Mesendoderm (in vitro differentiated cells): ENCODE measurements at regions not wholly inside any gene's neighbourhood (a gene's known extent, or its start where the extent isn't known, plus 50 kb on each side); places are given as distances from the start of the nearest gene placed in this dataset.

Source experiments
- DNase-seq: peaks from one replicate; pipeline ENCODE4 v3.0.0; 2013
- H2AK5ac ChIP-seq: 2 replicates; pipeline ENCODE4 v1.6.1; 2013; ENCODE audit warnings: low read length, inconsistent platforms
- H2BK120ac ChIP-seq: 2 replicates; pipeline ENCODE4 v1.6.1; 2013; ENCODE audit warnings: low read depth, mild to moderate bottlenecking, low read length, moderate library complexity, mixed read lengths
- H2BK15ac ChIP-seq: replicated peaks from 2 replicates; pipeline ENCODE4 v1.6.1; 2013; ENCODE audit warnings: low read depth, mild to moderate bottlenecking, moderate library complexity
- H2BK5ac ChIP-seq: 2 replicates; pipeline ENCODE4 v1.6.1; 2013; ENCODE audit warnings: low read length, inconsistent platforms
- H3K18ac ChIP-seq: 2 replicates; pipeline ENCODE4 v1.6.1; 2013; ENCODE audit warnings: mild to moderate bottlenecking, low read length, mixed read lengths
- H3K23ac ChIP-seq: one replicate; pipeline ENCODE4 v1.6.1; 2013; ENCODE audit warnings: low read length
- H3K27ac ChIP-seq: 2 replicates; pipeline ENCODE4 v1.5.1; 2013; ENCODE audit warnings: low read depth, mild to moderate bottlenecking, inconsistent platforms, low read length, moderate library complexity
- H3K27me3 ChIP-seq: 2 replicates; pipeline ENCODE4 v1.6.1; 2013; ENCODE audit warnings: low read length, control low read depth, mild to moderate bottlenecking, inconsistent platforms; ENCODE audit not compliant: insufficient read depth, poor library complexity
- H3K36me3 ChIP-seq: 2 replicates; pipeline ENCODE4 v1.6.1; 2013; ENCODE audit warnings: low read length, inconsistent platforms; ENCODE audit not compliant: control insufficient read depth, insufficient read depth
- H3K4ac ChIP-seq: one replicate; pipeline ENCODE4 v1.6.1; 2013; ENCODE audit warnings: low read depth, mild to moderate bottlenecking, low read length, moderate library complexity
- H3K4me1 ChIP-seq: 2 replicates; pipeline ENCODE4 v1.6.1; 2013; ENCODE audit warnings: low read depth, low read length, inconsistent platforms; ENCODE audit not compliant: control insufficient read depth
- H3K4me2 ChIP-seq: 2 replicates; pipeline ENCODE4 v1.6.1; 2013; ENCODE audit warnings: low read length
- H3K4me3 ChIP-seq: 2 replicates; pipeline ENCODE4 v1.5.1; 2013; ENCODE audit warnings: mild to moderate bottlenecking, low read length
- H3K56ac ChIP-seq: one replicate; pipeline ENCODE4 v1.6.1; 2013; ENCODE audit warnings: low read length
- H3K79me1 ChIP-seq: 2 replicates; pipeline ENCODE4 v1.6.1; 2013; ENCODE audit warnings: low read length, inconsistent platforms
- H3K79me2 ChIP-seq: 2 replicates; pipeline ENCODE4 v1.6.1; 2013; ENCODE audit warnings: mild to moderate bottlenecking, low read length; ENCODE audit not compliant: control insufficient read depth, insufficient read depth
- H3K9ac ChIP-seq: 2 replicates; pipeline ENCODE4 v1.6.1; 2013; ENCODE audit warnings: low read length, inconsistent platforms
- H4K5ac ChIP-seq: one replicate; pipeline ENCODE4 v1.6.1; 2013; ENCODE audit warnings: low read length
- H4K8ac ChIP-seq: one replicate; pipeline ENCODE4 v1.6.1; 2013; ENCODE audit warnings: low read depth, mild to moderate bottlenecking, control low read depth, low read length, moderate library complexity
- WGBS: extraction: QIAGEN DNeasy Blood & Tissue Kit; methylation state at CpG from one replicate; pipeline ENCODE4 v1.1.7; 2013; ENCODE audit warnings: low lambda C conversion rate, missing lambda C conversion rate; ENCODE audit not compliant: insufficient coverage; ENCODE audit errors: extremely low coverage; 5-methylcytosine and 5-hydroxymethylcytosine counted together

- no peak overlapping the region for H3K56ac ChIP-seq
- no peaks in the 10 kb centered on the region for H3K79me1 ChIP-seq
- no peak overlapping the region for H4K5ac ChIP-seq
- H3K27ac ChIP-seq: no peak overlapping the region
- H3K23ac ChIP-seq: no peak overlapping the region
- no peak overlapping the region for H4K8ac ChIP-seq
- H3K4ac ChIP-seq: no peak overlapping the region
- H2AK5ac ChIP-seq: no peak overlapping the region
- H2BK5ac ChIP-seq: no peak overlapping the region
- H2BK15ac ChIP-seq: no peak overlapping the region
- H3K9ac ChIP-seq: no peak overlapping the region
- no peak overlapping the region for H3K4me2 ChIP-seq
- WGBS: no CpG with 5 or more reads among the region's 2 CpGs
- H3K27me3 ChIP-seq: no peaks in the 10 kb centered on the region
- no peaks in the 10 kb centered on the region for H3K79me2 ChIP-seq
- no peaks in the 10 kb centered on the region for H3K4me1 ChIP-seq
- no peak overlapping the region for H3K4me3 ChIP-seq
- no peak for DNase-seq
- H3K36me3 ChIP-seq: no peaks in the 10 kb centered on the region
- no peak overlapping the region for H2BK120ac ChIP-seq
- H3K18ac ChIP-seq: no peak overlapping the region
Observed at GRCh38 chrX:45660477-45660876, 459.8 kb upstream of the DIPK2B start.

GRCh38 chrX:45633419-45633818 lies 432.7 kb upstream of the DIPK2B start:
- no peak overlapping the region for H3K4me3 ChIP-seq
- H3K27me3 ChIP-seq: no peaks in the 10 kb centered on the region
- WGBS: no CpG with 5 or more reads among the region's 4 CpGs
- no peak overlapping the region for H4K8ac ChIP-seq
- no peaks in the 10 kb centered on the region for H3K79me2 ChIP-seq
- H3K27ac ChIP-seq: no peak overlapping the region
- no peak overlapping the region for H3K4me2 ChIP-seq
- no peak overlapping the region for H2BK15ac ChIP-seq
- no peak overlapping the region for H3K4ac ChIP-seq
- H3K79me1 ChIP-seq: no peaks in the 10 kb centered on the region
- no peak for DNase-seq
- no peak overlapping the region for H3K56ac ChIP-seq
- H3K36me3 ChIP-seq: no peaks in the 10 kb centered on the region
- H4K5ac ChIP-seq: no peak overlapping the region
- H3K9ac ChIP-seq: no peak overlapping the region
- no peak overlapping the region for H3K23ac ChIP-seq
- H3K4me1 ChIP-seq: no peaks in the 10 kb centered on the region
- H3K18ac ChIP-seq: no peak overlapping the region
- H2BK5ac ChIP-seq: no peak overlapping the region
- H2BK120ac ChIP-seq: no peak overlapping the region
- no peak overlapping the region for H2AK5ac ChIP-seq

- Histone ChIP-seq H3K27ac (no peak overlapping the region), H3K56ac (no peak overlapping the region), H3K4me3 (no peak overlapping the region), H3K23ac (no peak overlapping the region), H4K8ac (no peak overlapping the region), H2BK5ac (no peak overlapping the region), H3K4ac (no peak overlapping the region), H2BK15ac (no peak overlapping the region), H3K79me1 (no peaks in the 10 kb centered on the region), H4K5ac (no peak overlapping the region), H3K9ac (no peak overlapping the region), H3K79me2 (no peaks in the 10 kb centered on the region), H3K27me3 (no peaks in the 10 kb centered on the region), H2BK120ac (no peak overlapping the region), H2AK5ac (no peak overlapping the region), H3K18ac (no peak overlapping the region), H3K4me2 (no peak overlapping the region), H3K4me1 (no peaks in the 10 kb centered on the region), H3K36me3 (no peaks in the 10 kb centered on the region)
- WGBS: no CpG with 5 or more reads among the region's 17 CpGs
- DNase-seq: no peak
Observed at GRCh38 chrX:45632506-45632905, 431.8 kb upstream of the DIPK2B start.

- no peak overlapping the region for H4K8ac ChIP-seq
- no peak overlapping the region for H2BK120ac ChIP-seq
- no peak overlapping the region for H3K56ac ChIP-seq
- no peak overlapping the region for H3K27ac ChIP-seq
- H3K23ac ChIP-seq: no peak overlapping the region
- H2BK5ac ChIP-seq: no peak overlapping the region
- H4K5ac ChIP-seq: no peak overlapping the region
- no peaks in the 10 kb centered on the region for H3K27me3 ChIP-seq
- H2AK5ac ChIP-seq: no peak overlapping the region
- H3K79me2 ChIP-seq: no peaks in the 10 kb centered on the region
- no peaks in the 10 kb centered on the region for H3K79me1 ChIP-seq
- H3K9ac ChIP-seq: no peak overlapping the region
- DNase-seq: no peak
- H3K4ac ChIP-seq: no peak overlapping the region
- H3K36me3 ChIP-seq: no peaks in the 10 kb centered on the region
- no peak overlapping the region for H3K4me3 ChIP-seq
- WGBS: no CpG with 5 or more reads among the region's 1 CpG
- H2BK15ac ChIP-seq: no peak overlapping the region
- H3K4me2 ChIP-seq: no peak overlapping the region
- H3K18ac ChIP-seq: no peak overlapping the region
- H3K4me1 ChIP-seq: no peaks in the 10 kb centered on the region
Observed at GRCh38 chrX:45630078-45630477, 429.4 kb upstream of the DIPK2B start.

- Histone ChIP-seq H3K4me3 (no peak overlapping the region), H3K27me3 (no peaks in the 10 kb centered on the region), H4K5ac (no peak overlapping the region), H3K9ac (no peak overlapping the region), H3K4me2 (no peak overlapping the region), H2AK5ac (no peak overlapping the region), H3K4me1 (no peaks in the 10 kb centered on the region), H3K18ac (no peak overlapping the region), H3K56ac (no peak overlapping the region), H3K23ac (no peak overlapping the region), H4K8ac (no peak overlapping the region), H2BK5ac (no peak overlapping the region), H3K79me1 (no peaks in the 10 kb centered on the region), H2BK15ac (no peak overlapping the region), H3K27ac (no peak overlapping the region), H2BK120ac (no peak overlapping the region), H3K79me2 (no peaks in the 10 kb centered on the region), H3K36me3 (no peaks in the 10 kb centered on the region), H3K4ac (no peak overlapping the region)
- no CpG with 5 or more reads among the region's 1 CpG for WGBS
- no peak for DNase-seq
Observed at GRCh38 chrX:45628041-45628440, 427.4 kb upstream of the DIPK2B start.

GRCh38 chrX:45623266-45623665 lies 422.6 kb upstream of the DIPK2B start:
- Histone ChIP-seq H3K79me1 (no peaks in the 10 kb centered on the region), H4K8ac (no peak overlapping the region), H2BK120ac (no peak overlapping the region), H3K4ac (no peak overlapping the region), H2BK15ac (no peak overlapping the region), H3K4me2 (no peak overlapping the region), H3K79me2 (no peaks in the 10 kb centered on the region), H4K5ac (no peak overlapping the region), H3K4me1 (no peaks in the 10 kb centered on the region), H3K4me3 (no peak overlapping the region), H2AK5ac (no peak overlapping the region), H2BK5ac (no peak overlapping the region), H3K18ac (no peak overlapping the region), H3K27me3 (no peaks in the 10 kb centered on the region), H3K56ac (no peak overlapping the region), H3K27ac (no peak overlapping the region), H3K9ac (no peak overlapping the region), H3K36me3 (no peaks in the 10 kb centered on the region), H3K23ac (no peak overlapping the region)
- no peak for DNase-seq
